Stimulated activated CD4-positive, alpha-beta T cell treated with anti-CD3 and anti-CD28 coated beads, Interleukin-15, amount 100 ng/mL, for 48 hours (primary cell): ENCODE measurements at regions not wholly inside any gene's neighbourhood (a gene's known extent, or its start where the extent isn't known, plus 50 kb on each side); places are given as distances from the start of the nearest gene placed in this dataset.
"Not testable (repeated sequence)": the region's sequence is repeated elsewhere in the genome, so short reads cannot be mapped to it uniquely, and the experiment has no call there.

Experiments used
- DNase-seq, 2 donors: peaks; one replicate each; pipeline ENCODE4 v3.0.0-alpha.2; 2020; ENCODE audit warnings: low read depth in 2 of 2

GRCh38 chr5:36782612-36783011 lies 94.0 kb upstream of the NIPBL start:
- DNase-seq, result not testable (repeated sequence)

GRCh38 chr5:36786448-36787012 lies 90.0 kb upstream of the NIPBL start:
- no peak for DNase-seq

GRCh38 chr5:36787365-36788093 lies 89.0 kb upstream of the NIPBL start:
- no peak for DNase-seq

- no peak for DNase-seq
These were observed 85.7 kb upstream of the NIPBL start for GRCh38 chr5:36790847-36791246.

- no peak for DNase-seq
These were observed 83.9 kb upstream of the NIPBL start for GRCh38 chr5:36792560-36793180.

GRCh38 chr5:36795366-36795765 lies 81.2 kb upstream of the NIPBL start:
- DNase-seq, result no peak

GRCh38 chr5:36796155-36796554 lies 80.4 kb upstream of the NIPBL start:
- no peak for DNase-seq

GRCh38 chr5:36801523-36801922 lies 75.0 kb upstream of the NIPBL start:
- DNase-seq, result no peak

GRCh38 chr5:36802187-36802586 lies 74.4 kb upstream of the NIPBL start:
- no peak for DNase-seq

- DNase-seq, result not testable (repeated sequence)
These were observed 63.3 kb upstream of the NIPBL start for GRCh38 chr5:36813249-36813648.

- no peak for DNase-seq
These were observed 60.7 kb upstream of the NIPBL start for GRCh38 chr5:36815871-36816270.

- DNase-seq, result no peak
These were observed 55.7 kb upstream of the NIPBL start for GRCh38 chr5:36820900-36821299.

- no peak for DNase-seq
These were observed 49.9 kb upstream of the NIPBL start for GRCh38 chr5:36826694-36827093.
